ENCODE measurements at regions not wholly inside any gene's neighbourhood (a gene's known extent, or its start where the extent isn't known, plus 50 kb on each side); places are given as distances from the start of the nearest gene placed in this dataset.

DNA sequence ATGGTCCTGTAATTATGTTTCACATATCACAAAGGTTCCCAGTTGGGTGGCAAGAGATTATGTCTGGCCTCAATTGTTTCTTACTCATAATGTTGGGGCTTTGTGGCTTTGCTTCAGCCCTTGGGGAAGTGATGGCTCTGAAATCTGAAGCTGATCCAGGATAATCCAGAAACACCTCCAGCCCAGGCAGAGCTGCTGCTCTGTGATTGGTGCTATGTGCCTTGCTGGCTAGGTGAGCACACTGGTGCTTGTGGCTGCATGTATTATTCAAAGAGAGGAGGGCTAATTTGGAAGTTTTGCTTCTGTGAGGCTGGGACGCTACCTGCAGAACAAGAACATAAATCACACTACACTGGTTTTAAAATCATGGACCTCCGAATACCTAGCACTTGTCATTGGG lies 346.6 kb upstream of the MGMT start:
- no peak for TF ChIP-seq POLR2A (IDR thresholded peaks at IDR 0.05)
- TF ChIP-seq CTCF (IDR thresholded peaks at IDR 0.05) = no peak
